Neural progenitor cell (in vitro differentiated cells): ENCODE measurements at regions not wholly inside any gene's neighbourhood (a gene's known extent, or its start where the extent isn't known, plus 50 kb on each side); places are given as distances from the start of the nearest gene placed in this dataset.

Experiments
- CTCF ChIP-seq: fragments of 200-600 bp; sonication (generic); IDR thresholded peaks from 2 replicates; pipeline ENCODE4 v1.5.1; 2017; ENCODE audit warnings: antibody characterized with exemption, mild to moderate bottlenecking
- EZH2phosphoT487 ChIP-seq: fragments of 200-600 bp; sonication (generic); IDR thresholded peaks from 2 replicates; pipeline ENCODE4 v1.6.1; 2017; ENCODE audit warnings: antibody characterized with exemption

GRCh38 chr12:93113317-93114006 is 184.4 kb upstream of the EEA1 start:
- TF ChIP-seq EZH2phosphoT487 (no peak), CTCF (no peak)
